GM18520 (cell line): ENCODE measurements at regions not wholly inside any gene's neighbourhood (a gene's known extent, or its start where the extent isn't known, plus 50 kb on each side); places are given as distances from the start of the nearest gene placed in this dataset.
"Not testable (repeated sequence)": the region's sequence is repeated elsewhere in the genome, so short reads cannot be mapped to it uniquely, and the experiment has no call there.

ENCODE experiments used
- ATAC-seq: cut with Tn5 transposase; IDR thresholded peaks from one replicate; pipeline ENCODE4 v1.9.1; 2021; ENCODE audit not compliant: unreplicated experiment

DNA sequence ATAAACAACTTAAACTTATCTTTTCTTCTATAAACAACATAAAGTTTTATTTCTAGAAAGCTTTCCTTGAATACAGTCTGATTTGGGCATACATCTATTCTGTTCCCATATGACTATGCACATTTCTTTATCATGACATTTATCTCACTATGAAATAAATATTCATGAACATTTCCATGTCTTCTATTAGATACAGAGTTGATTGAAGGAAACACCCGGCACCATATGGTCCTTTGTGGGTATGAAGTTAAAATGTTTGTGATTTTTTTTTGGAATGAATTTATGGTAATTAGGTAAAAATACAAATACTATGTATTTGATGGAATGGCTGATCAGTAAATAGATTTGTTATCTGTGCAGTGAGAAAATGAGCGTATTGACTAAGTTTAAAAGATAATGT is 1209.8 kb upstream of the ACO1 start:
- no peak for ATAC-seq

DNA sequence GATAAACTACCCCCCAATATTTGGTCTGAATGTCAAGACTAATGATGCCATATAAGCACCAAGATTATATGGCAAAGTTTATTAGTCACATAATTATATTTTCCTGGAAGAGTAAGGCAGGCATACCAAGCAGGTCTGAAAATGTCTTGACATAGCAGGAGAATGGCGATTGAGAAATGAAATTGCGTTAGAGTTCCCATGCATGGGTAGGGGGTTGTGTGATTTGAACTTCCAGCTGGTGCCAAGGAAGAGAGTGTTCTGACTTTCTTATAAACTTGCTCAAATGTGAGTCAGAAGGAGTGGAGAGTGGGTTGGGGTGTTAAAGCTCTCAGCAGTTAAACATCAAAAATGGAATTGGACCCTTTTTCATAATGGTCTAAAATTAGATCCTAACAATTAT is 1200.6 kb upstream of the ACO1 start:
- ATAC-seq, result no peak

GRCh38 chr9:31185831-31186230 is 1198.6 kb upstream of the ACO1 start:
- no peak for ATAC-seq

- no peak for ATAC-seq
These were observed 1195.9 kb upstream of the ACO1 start for GRCh38 chr9:31188496-31188895.

DNA sequence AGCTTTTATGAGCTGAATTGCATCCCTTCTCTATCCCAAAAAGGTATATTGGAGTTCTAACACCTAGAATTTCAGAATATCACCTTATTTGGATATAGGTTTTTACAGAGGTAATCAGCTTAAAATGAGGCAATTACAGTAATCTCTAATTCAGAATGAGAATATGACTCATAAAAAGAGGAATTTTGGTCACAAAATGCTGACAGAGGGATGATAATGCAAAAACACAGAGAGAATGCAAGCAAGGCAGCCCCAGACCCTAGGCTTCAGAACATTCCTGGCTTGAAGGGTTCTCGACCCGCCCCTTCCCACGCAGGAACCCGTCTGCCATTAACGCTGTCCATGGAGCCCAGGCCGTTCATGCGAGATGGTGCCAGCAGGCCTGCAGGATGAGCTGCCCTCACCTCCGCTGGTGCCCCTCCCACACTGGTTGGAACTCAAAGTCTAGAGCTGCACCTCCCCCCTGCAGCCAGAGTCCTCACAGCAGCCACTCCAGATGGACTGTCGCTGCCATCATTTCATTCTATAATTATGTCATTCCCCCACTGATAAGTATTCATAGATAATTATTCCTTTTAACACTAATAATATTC is 1173.4 kb upstream of the ACO1 start:
- ATAC-seq, result no peak

- ATAC-seq, result not testable (repeated sequence)
These were observed 1154.5 kb upstream of the ACO1 start for GRCh38 chr9:31229976-31230375.

GRCh38 chr9:31232485-31232884 is 1152.0 kb upstream of the ACO1 start:
- no peak for ATAC-seq

- ATAC-seq, result no peak
These were observed 1148.1 kb upstream of the ACO1 start for GRCh38 chr9:31236344-31236743.

DNA sequence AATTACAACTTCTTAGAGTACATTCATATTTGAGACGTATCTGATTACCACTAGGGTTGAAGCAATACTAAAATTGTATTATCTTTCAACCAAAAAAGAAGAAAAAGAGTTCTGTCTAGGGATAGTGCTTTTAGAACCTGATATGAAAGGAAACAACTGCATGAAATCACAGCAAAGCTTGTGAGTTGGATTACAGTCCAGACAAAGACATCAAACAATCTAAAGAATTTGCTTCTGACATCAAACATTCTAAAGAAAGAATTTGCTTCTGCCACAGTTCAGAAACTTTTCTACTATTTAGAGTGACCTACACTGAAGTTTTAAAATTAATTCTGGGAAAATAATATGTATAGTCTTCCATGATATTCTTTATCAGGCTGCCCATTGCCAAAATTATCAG is 1141.1 kb upstream of the ACO1 start:
- ATAC-seq, result no peak

- no peak for ATAC-seq
These were observed 1136.3 kb upstream of the ACO1 start for GRCh38 chr9:31248156-31248555.

- no peak for ATAC-seq
These were observed 1133.1 kb upstream of the ACO1 start for GRCh38 chr9:31251386-31251785.

DNA sequence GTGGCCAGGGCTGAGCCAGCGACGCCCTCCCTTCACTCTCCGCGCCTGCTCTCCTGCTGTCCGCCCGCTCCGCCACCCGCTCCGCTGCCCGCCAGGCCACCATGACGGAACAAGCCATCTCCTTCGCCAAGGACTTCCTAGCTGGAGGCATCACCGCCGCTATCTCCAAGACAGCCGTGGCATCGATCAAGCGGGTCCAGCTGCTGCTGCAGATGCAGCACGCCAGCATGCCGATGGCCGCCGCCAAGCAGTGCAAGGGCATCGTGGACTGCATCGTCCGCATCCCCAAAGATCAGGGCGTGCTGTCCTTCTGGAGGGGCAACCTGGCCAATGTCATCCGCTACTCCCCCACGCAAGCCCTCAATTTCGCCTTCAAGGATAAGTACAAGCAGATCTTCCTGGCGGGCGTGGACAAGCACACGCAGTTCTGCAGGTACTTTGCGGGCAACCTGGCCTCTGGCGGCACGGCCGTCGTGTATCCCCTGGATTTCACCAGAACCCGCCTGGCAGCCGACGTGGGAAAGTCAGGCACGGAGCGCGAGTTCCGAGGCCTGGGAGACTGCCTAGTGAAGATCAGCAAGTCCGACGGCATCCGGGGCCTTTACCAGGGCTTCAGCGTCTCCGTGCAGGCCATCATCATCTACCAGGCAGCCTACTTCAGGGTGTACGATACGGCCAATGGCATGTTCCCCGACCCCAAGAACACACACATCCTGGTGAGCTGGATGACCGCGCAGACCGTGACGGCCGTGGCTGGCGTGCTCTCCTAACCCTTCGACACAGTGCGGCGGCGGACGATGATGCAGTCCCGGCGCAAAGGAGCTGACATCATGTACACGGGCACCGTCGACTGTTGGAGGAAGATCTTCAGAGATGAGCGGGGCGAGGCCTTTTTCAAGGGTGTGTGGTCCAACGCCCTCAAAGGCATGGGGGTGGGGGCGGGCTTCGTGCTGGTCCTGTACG is 1130.4 kb upstream of the ACO1 start:
- no peak for ATAC-seq

DNA sequence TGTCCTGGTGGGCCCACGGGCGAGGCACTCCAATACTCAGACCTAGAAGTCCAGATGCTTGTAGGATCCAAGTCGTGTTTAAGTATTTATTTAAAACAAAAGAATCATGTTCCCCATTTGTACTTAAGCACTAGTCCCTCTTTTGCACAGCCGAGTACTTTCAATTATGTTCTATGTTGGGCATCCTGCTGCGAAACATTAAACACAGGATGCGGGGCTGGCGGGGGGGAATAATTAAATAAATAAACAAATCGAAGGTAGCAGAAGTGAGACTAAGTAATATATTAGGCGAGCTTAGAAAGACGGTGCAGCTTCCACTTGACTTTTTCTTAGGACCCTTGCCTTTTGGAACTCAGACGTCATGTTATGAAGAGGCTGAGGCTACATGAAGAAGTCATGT is 1129.2 kb upstream of the ACO1 start:
- no peak for ATAC-seq

DNA sequence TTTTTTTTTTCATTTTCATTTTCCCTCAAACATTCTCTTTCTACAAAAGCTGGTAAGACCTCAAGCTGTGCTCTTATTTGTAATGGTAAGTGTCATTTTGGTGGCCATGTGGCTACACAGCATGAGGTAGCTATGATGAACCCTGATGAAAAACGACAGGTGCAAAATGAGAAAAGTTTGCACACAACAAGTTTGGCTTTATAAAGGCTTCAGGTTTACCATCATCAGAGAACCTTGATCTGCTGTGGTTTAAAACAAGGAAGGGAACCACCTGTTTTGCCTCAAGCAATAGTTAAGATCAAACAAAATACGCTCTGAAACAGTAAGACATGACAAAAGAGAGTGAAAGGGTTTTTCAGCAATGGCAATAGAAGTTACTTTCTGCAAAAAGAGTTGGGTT is 1124.6 kb upstream of the ACO1 start:
- ATAC-seq, result peak; percentile 53

- ATAC-seq, result no peak
These were observed 1111.8 kb upstream of the ACO1 start for GRCh38 chr9:31272456-31273295.

- no peak for ATAC-seq
These were observed 1109.0 kb upstream of the ACO1 start for GRCh38 chr9:31275419-31275818.

GRCh38 chr9:31290731-31291130 is 1093.7 kb upstream of the ACO1 start:
- no peak for ATAC-seq

- ATAC-seq, result peak; percentile 53
These were observed 1081.6 kb upstream of the ACO1 start for GRCh38 chr9:31302620-31303418.

DNA sequence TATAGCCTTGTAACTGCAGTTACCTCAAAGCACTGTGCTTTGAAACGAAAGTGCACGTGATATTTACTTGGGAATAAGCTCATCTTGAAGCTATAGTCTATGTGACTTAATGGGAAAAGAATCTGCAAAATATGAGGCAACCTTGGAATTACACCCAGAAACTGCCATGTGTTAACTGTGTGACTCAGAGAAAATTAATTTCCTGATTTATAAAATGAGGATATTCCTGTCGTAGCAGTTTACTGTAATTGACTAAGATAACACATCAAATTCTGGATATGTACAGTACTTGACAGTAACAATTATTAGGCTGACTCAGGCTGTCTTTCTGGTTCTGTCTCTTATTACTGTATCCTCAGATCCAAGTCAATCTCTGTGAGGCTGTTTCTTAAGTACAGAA is 1079.9 kb upstream of the ACO1 start:
- no peak for ATAC-seq

DNA sequence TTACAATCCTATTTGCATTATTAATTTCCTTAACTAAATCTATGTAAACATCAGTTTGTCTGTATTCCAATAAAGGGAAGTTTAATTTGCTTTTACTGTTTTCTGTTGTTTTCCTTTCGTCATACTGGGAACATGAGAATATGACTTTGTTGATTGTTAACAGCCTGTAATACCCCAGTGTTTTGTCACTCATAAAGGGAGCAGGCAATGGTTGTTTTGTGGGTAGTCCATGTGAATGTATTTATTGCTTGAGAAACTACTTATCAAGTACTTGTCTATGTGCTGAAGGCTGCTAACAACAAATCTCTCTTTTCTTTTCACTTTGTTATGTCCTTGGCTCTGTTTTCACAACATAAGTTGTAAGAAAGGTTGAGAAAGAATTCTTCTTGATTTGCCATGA is 1070.2 kb upstream of the ACO1 start:
- ATAC-seq, result no peak

GRCh38 chr9:31320494-31320893 is 1063.9 kb upstream of the ACO1 start:
- no peak for ATAC-seq
